Stimulated activated naive CD8-positive, alpha-beta T cell treated with anti-CD3 and anti-CD28 coated beads, Interleukin-15, Interleukin-2, amounts not matched to agents 100 ng/mL and 50 ng/mL, for 24 hours (primary cell): ENCODE measurements at regions not wholly inside any gene's neighbourhood (a gene's known extent, or its start where the extent isn't known, plus 50 kb on each side); places are given as distances from the start of the nearest gene placed in this dataset.
"Not testable (repeated sequence)": the region's sequence is repeated elsewhere in the genome, so short reads cannot be mapped to it uniquely, and the experiment has no call there.

Experiments
- H3K27ac Mint-ChIP-seq: one replicate; pipeline ENCODE4 v1.8.0; 2021; ENCODE audit warnings: mild to moderate bottlenecking, mixed read lengths
- H3K27me3 Mint-ChIP-seq: one replicate; pipeline ENCODE4 v1.8.0; 2021; ENCODE audit warnings: mixed read lengths
- H3K36me3 Mint-ChIP-seq: one replicate; pipeline ENCODE4 v1.8.0; 2021; ENCODE audit warnings: low read depth, mixed read lengths
- H3K4me1 Mint-ChIP-seq: one replicate; pipeline ENCODE4 v1.8.0; 2021; ENCODE audit warnings: low read depth, mixed read lengths
- H3K4me3 Mint-ChIP-seq: one replicate; pipeline ENCODE4 v1.8.0; 2021; ENCODE audit warnings: mild to moderate bottlenecking, mixed read lengths
- H3K9me3 Mint-ChIP-seq: one replicate; pipeline ENCODE4 v1.8.0; 2021; ENCODE audit warnings: mixed read lengths

GRCh38 chr16:29337385-29337901 is 69.1 kb downstream of the NPIPB11 start:
- not testable (repeated sequence) for H3K4me3 Mint-ChIP-seq, H3K27me3 Mint-ChIP-seq, H3K27ac Mint-ChIP-seq, H3K9me3 Mint-ChIP-seq, H3K36me3 Mint-ChIP-seq
- peaks cover 12% of the 10 kb centered on the region for H3K4me1 Mint-ChIP-seq

DNA sequence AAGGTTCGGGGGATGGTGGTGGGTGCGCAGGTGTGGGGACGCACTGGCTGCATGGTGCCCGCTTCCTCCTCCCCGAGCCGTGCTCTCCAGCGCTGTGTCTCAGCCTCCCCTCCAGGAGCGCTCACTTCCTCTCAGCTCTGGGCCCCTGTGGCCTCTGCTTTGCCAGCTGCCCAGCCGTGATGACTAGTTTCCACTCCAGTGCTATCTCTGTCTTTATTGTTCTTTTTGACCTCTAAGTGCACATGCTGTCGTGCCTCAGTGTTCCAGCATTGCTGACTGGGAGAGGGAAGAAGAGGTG is 71.0 kb downstream of the NPIPB11 start:
- H3K9me3 Mint-ChIP-seq, H3K27me3 Mint-ChIP-seq, H3K27ac Mint-ChIP-seq, H3K4me3 Mint-ChIP-seq, H3K36me3 Mint-ChIP-seq: not testable (repeated sequence)
- peaks cover 12% of the 10 kb centered on the region for H3K4me1 Mint-ChIP-seq

GRCh38 chr16:29334776-29335548 is 71.5 kb downstream of the NPIPB11 start:
- H3K27me3 Mint-ChIP-seq, H3K36me3 Mint-ChIP-seq, H3K9me3 Mint-ChIP-seq, H3K4me3 Mint-ChIP-seq: not testable (repeated sequence)
- Mint-ChIP-seq H3K4me1 (peaks cover 12% of the 10 kb centered on the region), H3K27ac (peak overlapping the region; percentile 40)

- H3K27me3 Mint-ChIP-seq, H3K36me3 Mint-ChIP-seq, H3K27ac Mint-ChIP-seq, H3K4me3 Mint-ChIP-seq, H3K9me3 Mint-ChIP-seq: not testable (repeated sequence)
- H3K4me1 Mint-ChIP-seq, result peaks cover 12% of the 10 kb centered on the region
Measured at GRCh38 chr16:29333492-29334097, 72.9 kb downstream of the NPIPB11 start.

GRCh38 chr16:29330623-29331022 is 75.9 kb downstream of the NPIPB11 start:
- not testable (repeated sequence) for H3K36me3 Mint-ChIP-seq, H3K4me3 Mint-ChIP-seq, H3K4me1 Mint-ChIP-seq, H3K27ac Mint-ChIP-seq, H3K9me3 Mint-ChIP-seq, H3K27me3 Mint-ChIP-seq

DNA sequence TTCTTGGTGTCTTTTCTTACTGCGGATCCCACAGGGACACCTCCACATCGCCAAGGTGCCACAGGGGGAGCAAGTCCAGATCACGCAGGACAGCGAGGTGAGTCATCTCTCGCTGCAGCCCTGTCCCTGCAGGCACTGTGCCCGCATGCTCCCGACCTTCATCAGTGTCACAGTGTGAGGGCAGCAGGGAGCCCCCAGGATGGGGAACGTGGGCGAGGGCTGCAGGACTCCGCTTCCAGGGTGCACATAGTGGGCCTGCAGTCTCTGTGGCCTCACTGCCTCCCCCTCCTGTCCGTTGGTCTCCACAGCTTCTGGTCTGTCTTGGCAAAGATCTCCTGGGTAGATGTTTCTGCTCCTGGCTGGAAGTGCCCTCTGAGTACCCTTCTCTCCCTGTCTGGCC is 78.0 kb downstream of the NPIPB11 start:
- H3K9me3 Mint-ChIP-seq, H3K27me3 Mint-ChIP-seq, H3K4me3 Mint-ChIP-seq, H3K4me1 Mint-ChIP-seq, H3K36me3 Mint-ChIP-seq, H3K27ac Mint-ChIP-seq: not testable (repeated sequence)

GRCh38 chr16:29327631-29328408 is 78.7 kb downstream of the NPIPB11 start:
- not testable (repeated sequence) for H3K4me1 Mint-ChIP-seq, H3K9me3 Mint-ChIP-seq, H3K4me3 Mint-ChIP-seq, H3K36me3 Mint-ChIP-seq, H3K27me3 Mint-ChIP-seq, H3K27ac Mint-ChIP-seq

GRCh38 chr16:29326164-29327125 is 80.1 kb downstream of the NPIPB11 start:
- not testable (repeated sequence) for H3K27ac Mint-ChIP-seq, H3K4me1 Mint-ChIP-seq

DNA sequence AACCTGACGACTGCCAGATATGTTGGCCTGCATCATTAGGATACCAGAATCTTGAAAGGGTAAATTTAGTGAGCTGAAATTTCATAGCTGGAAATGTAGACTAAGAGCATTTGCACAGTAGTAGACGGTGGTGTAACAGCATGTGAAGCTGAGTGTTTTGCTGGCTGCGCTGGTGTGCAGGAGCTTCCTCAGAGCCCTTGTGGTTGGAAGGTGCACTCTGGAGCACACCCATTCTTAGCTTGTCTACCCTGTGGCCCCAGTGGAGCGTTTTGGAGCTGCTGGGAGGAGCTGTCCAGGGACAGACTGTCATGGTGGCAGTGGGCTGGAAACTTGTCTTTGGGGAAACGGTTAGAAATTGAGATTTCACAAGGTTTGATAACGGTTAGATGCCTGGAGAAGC is 82.8 kb downstream of the NPIPB11 start:
- not testable (repeated sequence) for H3K27me3 Mint-ChIP-seq, H3K4me1 Mint-ChIP-seq

More at GRCh38 chr16:29326164-29327125, 80.1 kb downstream of the NPIPB11 start:
- H3K36me3 Mint-ChIP-seq, H3K27me3 Mint-ChIP-seq, H3K4me3 Mint-ChIP-seq, H3K9me3 Mint-ChIP-seq: not testable (repeated sequence)

GRCh38 chr16:29321585-29321984 is 84.9 kb downstream of the NPIPB11 start:
- Mint-ChIP-seq H3K9me3 (no peaks in the 10 kb centered on the region), H3K27me3 (no peaks in the 10 kb centered on the region), H3K36me3 (no peaks in the 10 kb centered on the region), H3K4me3 (no peak overlapping the region), H3K4me1 (peaks cover 13% of the 10 kb centered on the region), H3K27ac (no peak overlapping the region)

More for the DNA sequence above, 82.8 kb downstream of the NPIPB11 start:
- not testable (repeated sequence) for H3K9me3 Mint-ChIP-seq, H3K27ac Mint-ChIP-seq, H3K4me3 Mint-ChIP-seq, H3K36me3 Mint-ChIP-seq

DNA sequence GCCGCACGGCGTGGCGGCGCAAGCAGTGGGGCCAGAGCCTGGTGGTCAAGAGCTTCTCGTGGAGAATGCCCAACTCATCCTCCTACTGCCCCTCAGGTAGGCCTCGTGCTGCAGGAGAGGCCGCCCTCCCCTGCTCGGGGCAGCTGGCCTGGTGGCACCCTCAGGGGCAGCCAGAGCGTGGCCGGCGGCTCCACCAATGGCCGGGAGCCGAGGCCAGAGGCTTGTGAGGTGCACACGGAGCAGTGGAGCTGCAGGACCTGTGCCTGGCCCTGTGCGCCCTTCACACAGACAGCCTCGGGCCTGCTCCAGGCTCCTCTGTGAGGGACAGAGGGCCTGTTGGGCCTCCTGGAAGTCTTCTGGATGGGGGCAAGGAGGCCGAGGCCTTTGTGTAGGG is 85.5 kb downstream of the NPIPB11 start:
- Mint-ChIP-seq H3K4me3 (no peak overlapping the region), H3K27ac (no peak overlapping the region), H3K36me3 (no peaks in the 10 kb centered on the region), H3K27me3 (no peaks in the 10 kb centered on the region), H3K9me3 (no peaks in the 10 kb centered on the region), H3K4me1 (peaks cover 13% of the 10 kb centered on the region)

- Mint-ChIP-seq H3K9me3 (no peaks in the 10 kb centered on the region), H3K27ac (no peak overlapping the region), H3K4me3 (no peak overlapping the region), H3K36me3 (no peaks in the 10 kb centered on the region), H3K27me3 (no peaks in the 10 kb centered on the region), H3K4me1 (peaks cover 13% of the 10 kb centered on the region)
Measured at GRCh38 chr16:29320274-29320999, 86.1 kb downstream of the NPIPB11 start.

DNA sequence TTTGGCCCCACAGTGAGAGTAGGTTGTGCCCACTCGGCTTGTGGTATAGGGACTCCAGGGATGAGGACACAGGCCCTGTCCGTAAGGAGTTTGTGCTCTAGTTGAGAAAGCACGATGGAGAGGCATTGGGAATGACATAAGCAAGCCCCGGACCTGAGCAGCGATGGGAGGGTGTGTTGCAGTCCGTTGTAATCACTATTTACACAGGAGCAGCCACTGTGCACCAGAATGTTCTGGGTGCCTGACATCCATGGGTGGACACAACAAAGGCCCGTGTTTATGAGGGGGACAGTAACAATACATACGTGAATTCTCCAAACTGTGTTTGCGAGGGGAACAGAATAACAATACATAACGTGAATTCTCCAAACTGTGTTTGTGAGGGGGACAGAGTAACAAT is 86.8 kb downstream of the NPIPB11 start:
- no peak overlapping the region for H3K4me3 Mint-ChIP-seq
- no peaks in the 10 kb centered on the region for H3K27me3 Mint-ChIP-seq
- H3K27ac Mint-ChIP-seq, result no peak overlapping the region

DNA sequence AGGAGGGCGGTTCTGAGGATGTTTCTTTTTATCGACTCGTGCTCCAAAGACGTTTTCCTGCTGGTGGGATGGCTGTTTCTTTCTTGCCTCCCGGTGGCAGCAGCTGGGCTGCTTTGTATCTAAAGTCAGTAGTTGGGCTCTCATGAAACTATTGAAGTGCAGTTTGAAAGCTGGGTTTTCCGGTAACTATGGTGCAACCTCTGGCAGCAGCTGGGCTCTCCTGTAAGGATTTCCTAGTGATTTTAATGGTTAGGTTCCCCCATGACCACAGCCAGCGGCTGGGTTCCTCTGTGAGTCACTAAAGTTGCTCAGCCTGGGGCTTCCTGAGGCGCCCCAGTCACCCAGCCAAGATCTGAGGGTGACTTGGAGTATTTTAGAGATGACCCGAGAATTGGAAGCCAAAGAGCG is 87.9 kb downstream of the NPIPB11 start:
- H3K36me3 Mint-ChIP-seq, H3K27me3 Mint-ChIP-seq, H3K4me3 Mint-ChIP-seq, H3K27ac Mint-ChIP-seq, H3K9me3 Mint-ChIP-seq: not testable (repeated sequence)
- peaks cover 13% of the 10 kb centered on the region for H3K4me1 Mint-ChIP-seq

More for the DNA sequence above, 86.8 kb downstream of the NPIPB11 start:
- no peaks in the 10 kb centered on the region for H3K9me3 Mint-ChIP-seq
- H3K4me1 Mint-ChIP-seq, result peaks cover 13% of the 10 kb centered on the region
- H3K36me3 Mint-ChIP-seq, result no peaks in the 10 kb centered on the region
